H7 (cell line): ENCODE measurements at regions not wholly inside any gene's neighbourhood (a gene's known extent, or its start where the extent isn't known, plus 50 kb on each side); places are given as distances from the start of the nearest gene placed in this dataset.
"Not testable (repeated sequence)": the region's sequence is repeated elsewhere in the genome, so short reads cannot be mapped to it uniquely, and the experiment has no call there.

Experiments used
- DNase-seq: peaks from one replicate; pipeline ENCODE4 v3.0.0; 2012
- H3K27me3 ChIP-seq: 2 replicates; pipeline ENCODE4 v1.6.0; 2011; ENCODE audit warnings: mild to moderate bottlenecking, low read length; ENCODE audit not compliant: control insufficient read depth, insufficient read depth
- H3K36me3 ChIP-seq: replicated peaks from 2 replicates; pipeline ENCODE4 v1.5.1; 2011; ENCODE audit warnings: low read length; ENCODE audit not compliant: control insufficient read depth, insufficient read depth
- H3K4me3 ChIP-seq: 2 replicates; pipeline ENCODE4 v1.5.1; 2011; ENCODE audit warnings: low read depth, mild to moderate bottlenecking, control low read depth, low read length, moderate library complexity; ENCODE audit not compliant: insufficient read depth

DNA sequence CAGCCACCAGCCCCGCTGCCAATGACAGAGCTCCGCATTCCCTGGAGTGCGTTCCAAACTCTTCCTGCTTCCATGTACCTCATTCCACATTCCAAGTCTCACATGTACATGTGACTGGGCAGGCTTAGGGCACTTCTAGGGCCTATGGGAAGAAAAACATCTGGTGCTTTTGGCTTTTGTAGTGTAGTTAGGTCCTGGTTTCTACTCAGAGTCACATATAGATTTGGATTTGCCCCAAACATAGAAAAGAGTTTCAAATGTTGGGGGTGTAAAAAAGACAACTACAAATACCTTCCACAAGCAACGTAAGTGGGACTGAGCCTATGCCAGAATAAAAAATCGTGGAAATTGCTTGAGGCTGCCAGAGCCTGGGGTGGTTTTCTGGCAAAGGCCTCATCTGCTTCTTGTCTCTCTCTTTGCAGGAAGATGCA is 84.1 kb downstream of the ZNF467 start:
- DNase-seq, result no peak
- no peaks in the 10 kb centered on the region for H3K36me3 ChIP-seq
- H3K4me3 ChIP-seq, result no peak overlapping the region
- peaks cover 8% of the 10 kb centered on the region for H3K27me3 ChIP-seq

DNA sequence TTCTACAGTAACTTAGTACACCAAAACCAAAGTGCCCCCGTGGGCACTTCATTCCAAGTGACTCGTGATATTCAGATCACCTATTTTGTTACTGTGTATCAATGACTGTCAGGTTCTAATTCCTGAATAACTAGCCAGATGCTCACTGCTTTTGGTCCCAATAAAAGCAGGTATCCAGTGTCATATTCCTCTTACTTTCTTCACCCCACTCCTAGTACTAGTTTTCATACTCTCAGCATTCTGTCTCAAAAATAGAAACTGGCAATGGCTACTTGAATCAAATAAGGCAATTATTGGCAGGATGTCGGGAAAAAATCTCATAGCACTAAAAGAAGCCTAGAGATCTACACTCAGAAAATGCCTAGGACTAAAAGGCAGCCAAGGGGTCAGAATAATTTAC is 84.6 kb downstream of the ZNF467 start:
- Histone ChIP-seq H3K36me3 (no peaks in the 10 kb centered on the region), H3K4me3 (no peak overlapping the region), H3K27me3 (peaks cover 8% of the 10 kb centered on the region)
- DNase-seq, result no peak

DNA sequence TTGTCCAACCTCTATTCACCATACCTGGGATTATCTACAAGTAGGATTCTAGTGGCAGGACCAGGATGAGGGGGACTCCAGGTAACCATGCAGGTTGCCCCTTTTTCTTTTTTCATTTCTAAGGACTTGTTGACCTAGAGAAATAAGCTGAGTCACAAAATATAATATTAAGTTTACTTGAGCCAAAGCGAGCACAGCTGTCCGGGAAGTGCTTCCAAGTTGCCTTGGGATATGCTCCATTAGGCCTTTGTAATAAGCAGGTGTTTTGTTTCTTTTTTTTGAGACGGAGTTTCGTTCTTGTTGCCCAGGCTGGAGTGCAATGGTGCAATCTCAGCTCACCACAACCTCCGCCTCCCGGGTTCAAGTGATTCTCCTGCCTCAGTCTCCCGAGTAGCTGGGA is 85.6 kb downstream of the ZNF467 start:
- not testable (repeated sequence) for H3K36me3 ChIP-seq, H3K4me3 ChIP-seq, H3K27me3 ChIP-seq, DNase-seq

GRCh38 chr7:149686449-149686848 is 86.9 kb downstream of the ZNF467 start:
- H3K36me3 ChIP-seq, result no peaks in the 10 kb centered on the region
- no peaks in the 10 kb centered on the region for H3K27me3 ChIP-seq
- DNase-seq, result no peak
- H3K4me3 ChIP-seq, result no peak overlapping the region

DNA sequence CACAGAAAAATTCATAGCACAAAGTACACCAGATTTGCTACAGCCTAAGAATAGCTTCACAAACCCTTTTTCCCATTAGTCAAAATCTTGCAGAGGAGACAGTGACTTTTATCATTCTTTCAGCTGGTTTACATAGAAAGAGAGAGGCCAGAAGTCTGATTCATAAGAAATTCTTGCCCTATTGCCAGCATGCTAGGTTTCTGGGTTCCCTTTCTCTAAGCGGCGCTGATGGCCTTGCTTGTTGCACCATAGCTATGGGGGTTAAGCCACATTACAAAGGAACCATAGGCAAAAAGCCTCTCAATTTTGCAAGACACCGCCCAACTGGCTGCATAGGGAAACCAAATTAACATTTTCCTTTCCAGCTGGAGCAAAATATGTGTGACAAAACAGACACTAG is 87.4 kb downstream of the ZNF467 start:
- Histone ChIP-seq H3K4me3 (no peak overlapping the region), H3K27me3 (no peaks in the 10 kb centered on the region), H3K36me3 (no peaks in the 10 kb centered on the region)
- no peak for DNase-seq

DNA sequence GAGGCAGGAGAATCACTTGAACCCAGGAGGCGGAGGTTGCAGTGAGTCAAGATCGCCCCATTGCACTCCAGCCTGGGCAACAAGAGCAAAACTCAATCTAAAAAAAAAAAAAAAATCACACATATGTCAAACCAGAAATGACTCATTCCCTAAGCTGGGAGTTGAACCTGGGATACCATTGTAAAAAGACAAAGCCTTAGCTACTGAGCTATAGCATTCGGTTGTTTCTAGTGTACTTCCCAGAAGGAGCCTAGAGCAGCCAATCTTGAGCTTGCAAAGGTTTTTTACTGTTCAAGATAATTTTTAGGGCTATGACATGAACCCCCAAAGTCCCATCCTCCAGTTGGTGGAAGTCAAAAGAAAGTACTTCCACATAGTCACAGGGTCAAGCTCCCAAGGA is 87.9 kb downstream of the ZNF467 start:
- DNase-seq, result no peak
- Histone ChIP-seq H3K27me3 (no peaks in the 10 kb centered on the region), H3K36me3 (no peaks in the 10 kb centered on the region), H3K4me3 (no peak overlapping the region)

DNA sequence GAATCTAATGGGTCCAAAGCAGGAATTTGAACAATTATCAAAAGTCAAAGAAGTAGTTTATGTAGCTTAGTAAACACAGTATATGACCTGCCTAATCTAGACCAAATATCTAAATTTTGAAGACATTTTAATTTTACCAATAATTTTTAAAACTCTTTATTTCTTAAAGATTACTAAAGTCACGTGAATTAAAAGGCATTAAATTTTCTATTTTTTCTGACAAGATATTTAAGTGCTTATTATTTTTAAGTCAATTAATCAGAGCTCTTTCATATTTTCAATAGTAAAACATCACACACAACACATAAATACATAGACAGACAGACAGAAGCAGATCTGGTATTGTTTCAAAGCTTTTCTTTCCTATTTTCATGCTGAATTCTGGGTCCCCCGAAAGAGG is 89.5 kb downstream of the ZNF467 start:
- Histone ChIP-seq H3K36me3 (no peaks in the 10 kb centered on the region), H3K27me3 (no peaks in the 10 kb centered on the region), H3K4me3 (no peak overlapping the region)
- DNase-seq, result no peak

DNA sequence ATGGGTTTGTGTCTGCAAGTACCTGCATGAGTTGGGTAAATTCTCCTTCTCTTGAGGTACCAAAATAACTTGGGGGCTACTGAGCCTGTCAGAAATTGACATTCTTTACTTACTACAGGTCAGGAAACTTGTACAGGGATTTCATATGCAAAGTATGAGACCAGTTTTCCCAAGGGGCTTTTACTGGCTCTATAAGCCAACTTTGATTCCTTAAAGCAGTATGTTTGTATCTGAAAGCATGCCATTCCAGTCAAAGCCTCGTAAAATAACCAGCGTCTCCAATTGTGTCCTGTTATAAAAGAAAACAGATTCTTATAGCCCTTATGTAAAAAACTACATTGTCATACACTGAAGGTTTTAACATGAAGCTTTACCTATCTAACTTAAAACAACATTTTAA is 90.2 kb downstream of the ZNF467 start:
- DNase-seq, result no peak
- Histone ChIP-seq H3K4me3 (no peak overlapping the region), H3K36me3 (no peaks in the 10 kb centered on the region), H3K27me3 (no peaks in the 10 kb centered on the region)

- H3K4me3 ChIP-seq, result no peak overlapping the region
- H3K27me3 ChIP-seq, result no peaks in the 10 kb centered on the region
- no peaks in the 10 kb centered on the region for H3K36me3 ChIP-seq
- no peak for DNase-seq
Observed at GRCh38 chr7:149682038-149682437, 91.3 kb downstream of the ZNF467 start.

DNA sequence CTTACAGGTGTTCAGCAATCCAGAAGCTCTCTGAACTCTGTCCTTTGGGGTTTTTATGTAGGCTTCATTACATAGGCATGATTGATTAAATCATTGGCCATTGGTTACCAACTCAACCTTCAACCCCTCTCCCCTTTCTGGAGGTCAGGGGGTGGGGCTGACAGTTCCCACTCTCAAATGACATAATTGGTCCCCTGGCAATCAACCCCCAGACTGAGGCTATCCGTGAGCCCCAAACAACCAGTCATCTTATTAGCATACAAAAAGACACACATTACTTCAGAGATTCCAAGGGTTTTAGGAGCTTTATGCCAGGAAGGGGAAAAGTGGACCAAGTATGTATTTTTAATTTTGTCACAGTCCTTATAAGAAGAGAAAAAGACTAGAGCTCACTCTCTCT is 92.1 kb downstream of the ZNF467 start:
- DNase-seq, result no peak

GRCh38 chr7:149680331-149681025 is 92.9 kb downstream of the ZNF467 start:
- no peak overlapping the region for H3K4me3 ChIP-seq
- no peak for DNase-seq

More for the DNA sequence above, 92.1 kb downstream of the ZNF467 start:
- Histone ChIP-seq H3K36me3 (no peaks in the 10 kb centered on the region), H3K4me3 (no peak overlapping the region), H3K27me3 (no peaks in the 10 kb centered on the region)

DNA sequence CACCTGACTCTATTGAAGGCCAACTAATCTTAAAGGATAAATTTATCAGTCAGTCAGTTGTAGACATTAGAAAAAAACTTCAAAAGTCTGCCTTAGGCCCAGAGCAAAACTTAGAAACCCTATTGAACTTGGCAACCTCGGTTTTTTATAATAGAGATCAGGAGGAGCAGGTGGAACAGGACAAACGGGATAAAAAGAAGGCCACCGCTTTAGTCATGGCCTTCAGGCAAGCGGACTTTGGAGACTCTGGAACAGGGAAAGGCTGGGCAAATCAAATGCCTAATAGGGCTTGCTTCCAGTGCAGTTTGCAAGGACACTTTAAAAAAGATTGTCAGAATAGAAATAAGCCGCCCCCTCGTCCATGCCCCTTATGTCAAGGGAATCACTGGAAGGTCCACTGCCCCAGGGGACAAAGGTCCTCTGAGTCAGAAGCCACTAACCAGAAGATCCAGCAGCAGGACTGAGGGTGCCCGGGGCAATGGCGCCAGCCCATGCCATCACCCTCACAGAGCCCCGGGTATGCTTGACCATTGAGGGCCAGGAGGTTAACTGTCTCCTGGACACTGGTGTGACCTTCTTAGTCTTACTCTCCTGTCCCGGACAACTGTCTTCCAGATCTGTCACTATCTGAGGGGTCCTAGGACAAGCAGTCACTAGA is 98.5 kb downstream of the ZNF467 start:
- H3K36me3 ChIP-seq, H3K27me3 ChIP-seq, DNase-seq, H3K4me3 ChIP-seq: not testable (repeated sequence)

More at GRCh38 chr7:149680331-149681025, 92.9 kb downstream of the ZNF467 start:
- H3K27me3 ChIP-seq, result no peaks in the 10 kb centered on the region
- no peaks in the 10 kb centered on the region for H3K36me3 ChIP-seq

- no peak for DNase-seq
- H3K27me3 ChIP-seq, result no peaks in the 10 kb centered on the region; the same call in 1 of the 2 replicates
- no peaks in the 10 kb centered on the region for H3K36me3 ChIP-seq
- no peak overlapping the region for H3K4me3 ChIP-seq
Observed at GRCh38 chr7:149673006-149673405, 100.4 kb downstream of the ZNF467 start.

- Histone ChIP-seq H3K4me3 (no peak overlapping the region), H3K27me3 (no peaks in the 10 kb centered on the region; the same call in 1 of the 2 replicates), H3K36me3 (no peaks in the 10 kb centered on the region)
- no peak for DNase-seq
Observed at GRCh38 chr7:149670288-149670687, 103.1 kb downstream of the ZNF467 start.

DNA sequence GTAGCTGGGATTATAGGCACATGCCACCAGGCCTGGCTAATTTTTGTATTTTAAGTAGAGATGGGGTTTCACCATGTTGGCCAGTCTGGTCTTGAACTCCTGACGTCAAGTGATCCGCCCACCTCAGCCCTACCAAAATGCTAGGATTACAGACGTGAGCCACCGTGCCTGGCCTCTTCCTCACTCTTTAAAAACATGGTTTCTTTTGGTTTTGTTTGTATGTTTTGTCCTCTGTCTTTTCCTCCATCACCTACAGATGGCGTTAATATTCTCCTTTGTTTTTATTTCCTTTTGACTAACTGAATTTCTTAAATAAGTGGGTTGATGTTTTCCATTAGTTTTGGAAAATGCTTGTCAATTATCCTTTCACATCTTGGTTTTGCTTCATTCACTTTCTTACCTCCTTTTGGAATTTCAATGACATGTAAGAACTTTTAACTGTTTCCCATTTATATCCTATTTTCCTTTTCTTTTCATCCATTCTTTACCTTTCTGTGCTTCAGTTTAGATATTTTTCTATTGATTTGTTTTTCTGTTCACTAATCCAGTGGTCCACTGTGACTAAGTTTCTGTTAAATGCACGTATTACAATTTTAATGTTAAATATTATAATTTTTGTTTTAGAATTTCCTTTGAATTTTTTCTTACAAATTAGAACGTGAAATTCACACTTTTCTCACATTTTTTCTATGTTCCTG is 104.1 kb downstream of the ZNF467 start:
- H3K27me3 ChIP-seq, result no peaks in the 10 kb centered on the region; the same call in 1 of the 2 replicates
- DNase-seq, result no peak
- H3K4me3 ChIP-seq, result no peak overlapping the region
- no peaks in the 10 kb centered on the region for H3K36me3 ChIP-seq
